VCaP (cell line): ENCODE measurements at regions not wholly inside any gene's neighbourhood (a gene's known extent, or its start where the extent isn't known, plus 50 kb on each side); places are given as distances from the start of the nearest gene placed in this dataset.

Source experiments
- H3K27ac ChIP-seq: fragments of 450-650 bp; 2 replicates; pipeline ENCODE4 v1.5.1; 2017
- CTCF ChIP-seq: fragments of 450-650 bp; conservative IDR thresholded peaks from 2 replicates; pipeline ENCODE4 v1.5.1; 2017; ENCODE audit warnings: mild to moderate bottlenecking, moderate library complexity

DNA sequence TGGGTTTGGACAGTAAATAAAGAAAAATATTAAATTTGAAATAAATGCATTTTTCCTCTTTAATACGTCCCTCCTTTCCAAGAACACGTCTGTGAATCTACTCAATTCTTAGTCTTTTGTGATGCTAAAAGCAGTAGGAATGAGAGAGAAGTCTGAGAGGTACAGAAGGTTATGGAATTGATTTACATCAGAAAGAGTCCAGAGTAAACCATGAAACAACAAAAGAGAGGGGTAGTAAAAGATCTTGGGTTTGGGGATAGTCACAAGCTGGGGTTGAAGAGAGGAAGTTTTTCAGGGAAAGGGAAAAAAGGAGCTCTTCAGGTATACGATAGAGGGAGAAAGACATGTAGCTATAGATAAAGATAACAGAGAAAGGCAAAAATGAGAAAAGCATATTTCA is 215.4 kb downstream of the RAB28 start:
- no peak for TF ChIP-seq CTCF
- no peak overlapping the region for H3K27ac ChIP-seq

DNA sequence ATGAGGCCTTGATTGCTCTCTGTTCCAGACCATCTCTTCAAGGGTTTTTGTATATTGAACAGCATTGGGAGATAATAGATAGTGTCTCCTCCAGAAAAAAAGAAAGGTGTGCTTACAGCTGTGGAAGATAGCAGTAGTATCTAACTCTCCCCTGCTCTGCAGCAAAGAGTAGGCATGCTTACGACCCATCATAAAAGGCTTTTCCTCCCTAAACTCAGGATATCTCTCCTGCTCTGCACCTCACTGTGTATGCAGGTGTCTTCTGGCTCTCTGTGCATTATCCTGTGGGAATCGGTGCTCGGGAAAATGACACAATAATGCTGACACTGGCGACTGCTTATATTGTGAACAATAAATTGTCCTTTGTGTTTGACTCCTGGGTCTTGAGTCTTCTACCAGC is 216.0 kb downstream of the RAB28 start:
- no peak for TF ChIP-seq CTCF
- no peak overlapping the region for H3K27ac ChIP-seq

DNA sequence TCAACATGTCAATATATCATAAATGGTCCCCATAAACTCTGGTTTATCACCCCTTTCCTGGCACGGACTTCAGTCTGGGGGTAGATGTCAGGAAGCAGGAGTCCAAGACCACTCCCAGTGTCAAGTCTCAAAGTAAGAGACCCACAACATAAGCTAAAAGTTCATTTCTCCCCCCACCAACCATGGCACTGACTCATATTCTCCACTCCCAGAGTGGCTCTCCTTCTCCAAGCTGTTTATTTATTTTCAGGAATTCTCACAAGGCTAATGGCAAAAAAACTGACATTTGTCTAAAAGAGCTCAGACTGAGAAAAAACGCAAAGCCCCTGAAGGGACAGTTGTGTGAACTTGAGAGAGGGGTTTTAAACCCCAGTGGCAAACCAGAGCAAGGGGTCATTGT is 217.0 kb downstream of the RAB28 start:
- no peak for TF ChIP-seq CTCF

GRCh38 chr4:13266687-13267086 is 217.5 kb downstream of the RAB28 start:
- H3K27ac ChIP-seq: no peak overlapping the region
- no peak for TF ChIP-seq CTCF

More for the DNA sequence above, 217.0 kb downstream of the RAB28 start:
- no peak overlapping the region for H3K27ac ChIP-seq

- TF ChIP-seq CTCF: no peak
- H3K27ac ChIP-seq: no peak overlapping the region
Observed at GRCh38 chr4:13263967-13264525, 220.1 kb downstream of the RAB28 start.

DNA sequence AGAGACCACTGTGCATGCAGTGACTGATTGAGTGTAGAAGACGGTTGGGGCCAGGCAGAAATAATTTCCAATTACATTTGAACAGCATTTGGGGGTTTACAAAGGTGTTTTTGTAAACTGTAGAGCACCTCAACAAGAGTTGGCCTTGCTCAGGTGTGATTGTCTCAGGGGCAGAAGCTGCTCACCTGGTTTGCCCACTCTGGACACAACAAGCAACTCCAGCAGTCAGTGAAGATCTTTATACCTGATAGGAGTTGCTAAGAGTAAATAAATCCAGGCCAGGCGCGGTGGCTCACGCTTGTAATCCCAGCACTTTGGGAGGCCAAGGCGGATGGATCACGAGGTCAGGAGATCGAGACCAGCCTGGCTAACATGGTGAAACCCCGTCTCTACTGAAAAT is 221.3 kb downstream of the RAB28 start:
- TF ChIP-seq CTCF: no peak
- H3K27ac ChIP-seq: no peak overlapping the region

GRCh38 chr4:13261486-13262257 is 222.5 kb downstream of the RAB28 start:
- TF ChIP-seq CTCF: no peak
- no peak overlapping the region for H3K27ac ChIP-seq
